H9 (cell line): ENCODE measurements at regions not wholly inside any gene's neighbourhood (a gene's known extent, or its start where the extent isn't known, plus 50 kb on each side); places are given as distances from the start of the nearest gene placed in this dataset.

Source experiments
- DNase-seq: peaks from one replicate; pipeline ENCODE4 v3.0.0-alpha.2; 2017
- H2AFZ ChIP-seq: one replicate; pipeline ENCODE4 v1.6.1; 2013; ENCODE audit warnings: mild to moderate bottlenecking, low read length, control low read depth, moderate library complexity
- H2AK5ac ChIP-seq: 2 replicates; pipeline ENCODE4 v1.6.1; 2013; ENCODE audit warnings: low read length, control low read depth, mixed read lengths; ENCODE audit not compliant: insufficient read length
- H2BK120ac ChIP-seq: one replicate; pipeline ENCODE4 v1.6.1; 2013; ENCODE audit warnings: low read depth, mild to moderate bottlenecking, low read length, control low read depth, inconsistent platforms; ENCODE audit not compliant: poor library complexity, severe bottlenecking
- H2BK12ac ChIP-seq: 2 replicates; pipeline ENCODE4 v1.6.1; 2013; ENCODE audit warnings: low read length, control low read depth, mixed read lengths, low read depth; ENCODE audit not compliant: insufficient read length
- H2BK15ac ChIP-seq: 2 replicates; pipeline ENCODE4 v1.6.1; 2013; ENCODE audit warnings: low read depth, low read length, control low read depth
- H2BK20ac ChIP-seq: one replicate; pipeline ENCODE4 v1.6.1; 2013; ENCODE audit warnings: low read depth, mild to moderate bottlenecking, low read length, control low read depth, inconsistent platforms; ENCODE audit not compliant: poor library complexity, severe bottlenecking
- H2BK5ac ChIP-seq: 2 replicates; pipeline ENCODE4 v1.6.1; 2013; ENCODE audit warnings: low read length, control low read depth, mixed read lengths; ENCODE audit not compliant: insufficient read length
- H3K14ac ChIP-seq: 2 replicates; pipeline ENCODE4 v1.6.1; 2013; ENCODE audit warnings: low read length, control low read depth; ENCODE audit not compliant: insufficient read depth
- H3K18ac ChIP-seq: 2 replicates; pipeline ENCODE4 v1.6.1; 2013; ENCODE audit warnings: low read depth, mild to moderate bottlenecking, mixed read lengths, low read length, control low read depth; ENCODE audit not compliant: insufficient read length
- H3K23ac ChIP-seq: 2 replicates; pipeline ENCODE4 v1.6.1; 2013; ENCODE audit warnings: low read length, control low read depth, mixed read lengths, low read depth; ENCODE audit not compliant: insufficient read length
- H3K23me2 ChIP-seq: 2 replicates; pipeline ENCODE4 v1.6.1; 2013; ENCODE audit warnings: low read depth, mild to moderate bottlenecking, mixed read lengths, low read length, control low read depth; ENCODE audit not compliant: insufficient read length, poor library complexity, severe bottlenecking
- H3K27ac ChIP-seq: 2 replicates; pipeline ENCODE4 v1.5.1; 2013; ENCODE audit warnings: low read length, control low read depth, mixed read lengths, low read depth; ENCODE audit not compliant: insufficient read length
- H3K27me3 ChIP-seq: 2 replicates; pipeline ENCODE4 v1.6.1; 2013; ENCODE audit warnings: low read length, control low read depth, inconsistent platforms; ENCODE audit not compliant: insufficient read depth
- H3K4ac ChIP-seq: 2 replicates; pipeline ENCODE4 v1.6.1; 2013; ENCODE audit warnings: low read depth, mild to moderate bottlenecking, control low read depth, inconsistent platforms, low read length, moderate library complexity
- H3K4me1 ChIP-seq: 2 replicates; pipeline ENCODE4 v1.6.1; 2013; ENCODE audit warnings: low read length, control low read depth, inconsistent platforms; ENCODE audit not compliant: insufficient read depth
- H3K4me2 ChIP-seq: 2 replicates; pipeline ENCODE4 v1.6.1; 2013; ENCODE audit warnings: low read length, control low read depth, mixed read lengths; ENCODE audit not compliant: insufficient read length, insufficient read depth
- H3K56ac ChIP-seq: 2 replicates; pipeline ENCODE4 v1.6.1; 2013; ENCODE audit warnings: low read depth, mild to moderate bottlenecking, mixed read lengths, low read length, control low read depth; ENCODE audit not compliant: insufficient read length
- H3K79me1 ChIP-seq: 2 replicates; pipeline ENCODE4 v1.6.1; 2013; ENCODE audit warnings: low read depth, mild to moderate bottlenecking, moderate library complexity, low read length, control low read depth, inconsistent platforms; ENCODE audit not compliant: insufficient read depth, poor library complexity, severe bottlenecking
- H3K79me2 ChIP-seq: 2 replicates; pipeline ENCODE4 v1.6.1; 2013; ENCODE audit warnings: low read length, control low read depth, inconsistent platforms; ENCODE audit not compliant: insufficient read depth
- H3K9ac ChIP-seq: 2 replicates; pipeline ENCODE4 v1.6.1; 2013; ENCODE audit warnings: low read length, control low read depth, mixed read lengths; ENCODE audit not compliant: insufficient read length; ENCODE audit errors: extremely low read depth
- H3K9me3 ChIP-seq: one replicate; pipeline ENCODE4 v1.6.1; 2013; ENCODE audit warnings: low read depth, low read length, inconsistent platforms; ENCODE audit not compliant: control insufficient read depth
- H3T11ph ChIP-seq: one replicate; pipeline ENCODE4 v1.6.1; 2013; ENCODE audit warnings: mild to moderate bottlenecking, low read length, control low read depth, inconsistent platforms
- H4K20me1 ChIP-seq: one replicate; pipeline ENCODE4 v1.6.1; 2013; ENCODE audit not compliant: control insufficient read depth, insufficient read length, insufficient read depth
- H4K5ac ChIP-seq: 2 replicates; pipeline ENCODE4 v1.6.1; 2013; ENCODE audit warnings: low read depth, mild to moderate bottlenecking, mixed read lengths, low read length, control low read depth; ENCODE audit not compliant: insufficient read length
- H4K8ac ChIP-seq: replicated peaks from 2 replicates; pipeline ENCODE4 v1.6.1; 2013; ENCODE audit warnings: low read length, control low read depth, mixed read lengths, low read depth; ENCODE audit not compliant: insufficient read length
- H4K91ac ChIP-seq: 2 replicates; pipeline ENCODE4 v1.6.1; 2013; ENCODE audit warnings: low read depth, mild to moderate bottlenecking, moderate library complexity, mixed read lengths, low read length, control low read depth; ENCODE audit not compliant: insufficient read length
- H3K27ac Mint-ChIP-seq, 3 experiments: 2 replicates in 2 of 3; 3 replicates in 1 of 3; pipeline ENCODE4 v1.8.0; 2020 to 2021; ENCODE audit warnings: mixed read lengths in 3 of 3, mild to moderate bottlenecking in 1 of 3, moderate library complexity in 1 of 3
- H3K27me3 Mint-ChIP-seq: 2 replicates; pipeline ENCODE4 v1.8.0; 2021; ENCODE audit warnings: low read depth, mild to moderate bottlenecking, moderate library complexity, mixed read lengths
- H3K36me3 Mint-ChIP-seq, 3 experiments: 2 replicates in 2 of 3; 3 replicates in 1 of 3; pipeline ENCODE4 v1.8.0; 2020 to 2021; ENCODE audit warnings: low read depth in 3 of 3, mixed read lengths in 3 of 3; ENCODE audit not compliant: insufficient read depth in 1 of 3
- H3K4me1 Mint-ChIP-seq, 2 experiments: 2 replicates each; pipeline ENCODE4 v1.8.0; 2020; ENCODE audit warnings: mixed read lengths in 2 of 2
- H3K4me3 Mint-ChIP-seq, 2 experiments: 2 replicates in 1 of 2; 3 replicates in 1 of 2; pipeline ENCODE4 v1.8.0; 2020 to 2021; ENCODE audit warnings: mild to moderate bottlenecking in 2 of 2, mixed read lengths in 2 of 2, moderate library complexity in 1 of 2
- H3K9me3 Mint-ChIP-seq, 2 experiments: 2 replicates in 1 of 2; 3 replicates in 1 of 2; pipeline ENCODE4 v1.8.0; 2020; ENCODE audit warnings: mild to moderate bottlenecking in 2 of 2, mixed read lengths in 2 of 2, moderate library complexity in 1 of 2
- WGBS: extraction: QIAGEN DNeasy Blood & Tissue Kit; methylation state at CpG from one replicate; pipeline ENCODE4 v1.1.7; 2013; ENCODE audit warnings: missing lambda C conversion rate, low lambda C conversion rate, mixed read lengths; ENCODE audit not compliant: insufficient read length; ENCODE audit errors: extremely low coverage; 5-methylcytosine and 5-hydroxymethylcytosine counted together
- TF ChIP-seq, protein P1 (sequence below): fragments of 200-600 bp; sonication (generic); conservative IDR thresholded peaks from 3 replicates; pipeline ENCODE4 v1.8.0; 2021; ENCODE audit warnings: antibody characterized with exemption, mild to moderate bottlenecking

DNA sequence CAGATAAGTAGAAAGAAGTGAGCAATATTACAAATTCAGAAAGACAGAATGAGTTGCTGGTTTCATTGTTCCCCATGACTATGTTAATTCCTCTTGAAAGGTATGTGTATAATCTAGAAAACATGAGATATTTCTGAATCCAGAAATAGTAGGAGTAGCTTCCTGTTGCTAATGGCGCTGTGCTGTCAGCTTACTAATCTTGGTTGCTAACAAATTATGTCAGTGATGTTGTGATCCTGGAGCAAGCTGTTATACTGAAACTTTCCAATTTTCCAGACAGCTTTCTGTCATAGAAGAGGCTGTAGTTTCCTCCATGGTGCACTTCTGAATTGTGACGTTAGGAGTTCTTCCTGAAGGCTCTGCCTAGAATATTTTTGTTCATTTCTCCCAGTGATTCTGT, 372.3 kb downstream of the USP25 start:
- H3K27ac ChIP-seq = no peak overlapping the region
- H3K23ac ChIP-seq = no peak overlapping the region
- no peaks in the 10 kb centered on the region for H3K79me2 ChIP-seq
- DNase-seq = no peak
- H3K79me1 ChIP-seq = no peaks in the 10 kb centered on the region
- no peak overlapping the region for H4K5ac ChIP-seq
- WGBS = no CpG with 5 or more reads among the region's 2 CpGs
- Mint-ChIP-seq H3K27ac (no peak overlapping the region; a peak in 1 of 7 replicates), H3K4me3 (no peak overlapping the region), H3K9me3 (peaks cover 7 to 9% of the 10 kb centered on the region in 2 experiments; a peak in 3 of 5 replicates), H3K27me3 (no peaks in the 10 kb centered on the region; the same call in 1 of the 2 replicates), H3K36me3 (peaks cover 0 to 4% (median 2%) of the 10 kb centered on the region in 3 experiments; a peak in 2 of 7 replicates), H3K4me1 (no peaks in the 10 kb centered on the region)
- no peak overlapping the region for H2BK5ac ChIP-seq
- H3K9me3 ChIP-seq = no peaks in the 10 kb centered on the region
- no peak overlapping the region for H4K91ac ChIP-seq
- no peak overlapping the region for H3T11ph ChIP-seq
- H2AK5ac ChIP-seq = no peak overlapping the region
- no peak overlapping the region for H3K18ac ChIP-seq
- no peak overlapping the region for H4K8ac ChIP-seq
- no peaks in the 10 kb centered on the region for H3K4me1 ChIP-seq
- no peak overlapping the region for H2BK20ac ChIP-seq
- H2AFZ ChIP-seq = no peak overlapping the region
- H3K23me2 ChIP-seq = no peaks in the 10 kb centered on the region
- no peak overlapping the region for H2BK120ac ChIP-seq
- TF ChIP-seq, protein P1, sequence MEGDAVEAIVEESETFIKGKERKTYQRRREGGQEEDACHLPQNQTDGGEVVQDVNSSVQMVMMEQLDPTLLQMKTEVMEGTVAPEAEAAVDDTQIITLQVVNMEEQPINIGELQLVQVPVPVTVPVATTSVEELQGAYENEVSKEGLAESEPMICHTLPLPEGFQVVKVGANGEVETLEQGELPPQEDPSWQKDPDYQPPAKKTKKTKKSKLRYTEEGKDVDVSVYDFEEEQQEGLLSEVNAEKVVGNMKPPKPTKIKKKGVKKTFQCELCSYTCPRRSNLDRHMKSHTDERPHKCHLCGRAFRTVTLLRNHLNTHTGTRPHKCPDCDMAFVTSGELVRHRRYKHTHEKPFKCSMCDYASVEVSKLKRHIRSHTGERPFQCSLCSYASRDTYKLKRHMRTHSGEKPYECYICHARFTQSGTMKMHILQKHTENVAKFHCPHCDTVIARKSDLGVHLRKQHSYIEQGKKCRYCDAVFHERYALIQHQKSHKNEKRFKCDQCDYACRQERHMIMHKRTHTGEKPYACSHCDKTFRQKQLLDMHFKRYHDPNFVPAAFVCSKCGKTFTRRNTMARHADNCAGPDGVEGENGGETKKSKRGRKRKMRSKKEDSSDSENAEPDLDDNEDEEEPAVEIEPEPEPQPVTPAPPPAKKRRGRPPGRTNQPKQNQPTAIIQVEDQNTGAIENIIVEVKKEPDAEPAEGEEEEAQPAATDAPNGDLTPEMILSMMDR = no peak
- H4K20me1 ChIP-seq = no peaks in the 10 kb centered on the region
- no peaks in the 10 kb centered on the region for H3K27me3 ChIP-seq
- H2BK15ac ChIP-seq = no peak overlapping the region
- no peak overlapping the region for H3K56ac ChIP-seq
- no peak overlapping the region for H3K9ac ChIP-seq
- no peak overlapping the region for H3K4ac ChIP-seq
- no peak overlapping the region for H2BK12ac ChIP-seq
- no peak overlapping the region for H3K14ac ChIP-seq
- H3K4me2 ChIP-seq = no peak overlapping the region
